HG02973 (cell line): ENCODE measurements at regions not wholly inside any gene's neighbourhood (a gene's known extent, or its start where the extent isn't known, plus 50 kb on each side); places are given as distances from the start of the nearest gene placed in this dataset.
"Not testable (repeated sequence)": the region's sequence is repeated elsewhere in the genome, so short reads cannot be mapped to it uniquely, and the experiment has no call there.

Experiments
- ATAC-seq: cut with Tn5 transposase; IDR thresholded peaks from one replicate; pipeline ENCODE4 v1.9.1; 2021; ENCODE audit warnings: moderate library complexity; ENCODE audit not compliant: unreplicated experiment

- ATAC-seq = no peak
Observed at GRCh38 chr5:103385722-103386121, 127.2 kb downstream of the MACIR start.

- ATAC-seq = not testable (repeated sequence)
Observed at GRCh38 chr5:103377638-103378037, 119.1 kb downstream of the MACIR start.

GRCh38 chr5:103375863-103376591 is 117.5 kb downstream of the MACIR start:
- no peak for ATAC-seq

- no peak for ATAC-seq
Observed at GRCh38 chr5:103375350-103375749, 116.8 kb downstream of the MACIR start.

GRCh38 chr5:103374473-103374963 is 116.0 kb downstream of the MACIR start:
- ATAC-seq = no peak

GRCh38 chr5:103373597-103374472 is 115.3 kb downstream of the MACIR start:
- no peak for ATAC-seq

GRCh38 chr5:103371046-103371607 is 112.6 kb downstream of the MACIR start:
- no peak for ATAC-seq

- ATAC-seq = no peak
Observed at GRCh38 chr5:103369125-103370120, 110.9 kb downstream of the MACIR start.

- no peak for ATAC-seq
Observed at GRCh38 chr5:103367702-103368101, 109.1 kb downstream of the MACIR start.

- no peak for ATAC-seq
Observed at GRCh38 chr5:103366918-103367549, 108.5 kb downstream of the MACIR start.

- no peak for ATAC-seq
Observed at GRCh38 chr5:103364074-103364473, 105.5 kb downstream of the MACIR start.

- ATAC-seq = no peak
Observed at GRCh38 chr5:103362211-103362610, 103.6 kb downstream of the MACIR start.

- no peak for ATAC-seq
Observed at GRCh38 chr5:103360475-103360874, 101.9 kb downstream of the MACIR start.

GRCh38 chr5:103358305-103358995 is 99.9 kb downstream of the MACIR start:
- no peak for ATAC-seq

- no peak for ATAC-seq
Observed at GRCh38 chr5:103357636-103358035, 99.1 kb downstream of the MACIR start.

- ATAC-seq = no peak
Observed at GRCh38 chr5:103356350-103357091, 98.0 kb downstream of the MACIR start.

GRCh38 chr5:103355579-103355978 is 97.0 kb downstream of the MACIR start:
- no peak for ATAC-seq

- ATAC-seq = no peak
Observed at GRCh38 chr5:103354446-103354845, 95.9 kb downstream of the MACIR start.

GRCh38 chr5:103353581-103353980 is 95.0 kb downstream of the MACIR start:
- ATAC-seq = no peak
